ENCODE measurements at regions not wholly inside any gene's neighbourhood (a gene's known extent, or its start where the extent isn't known, plus 50 kb on each side); places are given as distances from the start of the nearest gene placed in this dataset.

DNA sequence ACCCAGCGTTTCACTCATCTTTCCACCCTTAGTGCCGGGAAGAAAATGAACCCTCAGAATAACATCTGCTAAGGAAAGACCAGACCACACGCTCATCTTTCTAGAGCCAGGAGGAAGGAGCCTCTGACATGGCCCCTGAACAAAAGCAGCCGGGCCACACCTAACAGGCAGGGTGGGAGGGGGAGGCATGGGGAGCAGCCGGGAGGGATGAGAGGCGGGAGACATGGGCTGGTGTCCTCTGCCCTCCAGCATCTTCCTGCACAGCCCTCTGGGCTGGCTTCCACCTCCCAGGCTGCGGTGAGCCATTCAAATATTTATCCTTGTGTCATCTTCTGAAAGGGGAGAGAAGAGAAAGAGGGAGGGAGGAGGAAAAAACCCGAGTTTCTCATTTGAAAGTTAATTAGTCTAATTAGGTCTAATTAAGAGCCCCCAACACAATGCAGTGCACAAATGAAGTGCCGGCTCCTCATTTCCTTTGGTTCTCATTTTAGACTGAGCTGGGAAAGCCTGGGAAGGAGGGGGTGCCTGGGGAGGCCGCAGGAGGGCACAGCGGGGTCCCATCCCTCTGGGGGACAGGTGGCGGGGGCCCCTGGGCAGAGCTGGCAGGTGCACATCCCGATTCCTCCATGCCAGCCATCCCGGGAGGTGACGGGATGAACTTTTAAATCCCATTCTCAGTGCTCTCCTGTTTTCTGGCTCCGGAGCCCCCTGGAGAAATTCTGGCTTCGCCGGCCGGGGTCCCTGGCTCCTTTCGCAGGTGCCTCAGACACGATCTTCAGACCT lies 90.5 kb downstream of the ENGASE start:
- no peak overlapping the region for H3K4me3 ChIP-seq (ENCODE audit: low read depth, low read length)

DNA sequence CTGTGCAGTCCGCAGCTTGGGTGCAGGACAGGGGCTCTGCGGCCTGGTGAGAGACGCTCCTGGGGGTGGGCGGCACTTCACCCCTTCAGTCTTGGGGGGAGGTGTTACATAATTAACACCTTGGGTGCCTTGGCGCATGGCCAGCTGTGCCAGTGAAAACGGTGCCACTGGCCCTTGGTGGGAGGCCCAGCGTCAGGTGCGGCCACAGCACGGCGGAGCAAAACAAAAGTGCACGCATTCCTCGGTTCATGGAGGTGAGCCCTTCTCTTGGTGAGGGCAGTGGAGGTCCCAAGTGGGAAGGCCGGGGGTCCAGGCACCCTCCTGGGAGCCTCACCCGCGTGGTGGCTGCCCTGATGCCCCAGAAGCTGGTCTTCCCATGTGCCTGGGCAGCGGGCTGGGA lies 89.8 kb downstream of the ENGASE start:
- no peak overlapping the region for H3K4me3 ChIP-seq (ENCODE audit: low read depth, low read length)

DNA sequence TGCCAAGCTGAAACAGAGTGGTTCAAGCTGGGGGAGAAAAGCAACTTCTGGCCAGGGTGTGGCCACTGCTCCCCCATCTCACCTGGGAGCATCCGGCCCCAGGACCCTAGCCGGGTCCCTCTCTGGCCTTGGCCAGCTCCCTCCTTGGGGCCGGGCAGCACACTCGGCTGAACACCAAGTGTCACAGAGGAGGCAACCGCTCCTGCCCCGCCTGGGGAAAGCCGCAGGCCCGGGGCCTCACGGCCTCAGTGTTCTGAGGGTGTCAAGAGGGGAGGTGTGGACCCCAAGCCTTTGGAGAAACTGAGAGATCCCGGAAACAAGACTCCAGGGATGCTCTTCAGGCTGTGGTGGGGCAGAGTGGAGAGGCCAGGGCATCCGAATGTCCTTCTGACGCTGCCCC lies 88.4 kb downstream of the ENGASE start:
- H3K4me3 ChIP-seq (ENCODE audit: low read depth, low read length), result no peak overlapping the region

DNA sequence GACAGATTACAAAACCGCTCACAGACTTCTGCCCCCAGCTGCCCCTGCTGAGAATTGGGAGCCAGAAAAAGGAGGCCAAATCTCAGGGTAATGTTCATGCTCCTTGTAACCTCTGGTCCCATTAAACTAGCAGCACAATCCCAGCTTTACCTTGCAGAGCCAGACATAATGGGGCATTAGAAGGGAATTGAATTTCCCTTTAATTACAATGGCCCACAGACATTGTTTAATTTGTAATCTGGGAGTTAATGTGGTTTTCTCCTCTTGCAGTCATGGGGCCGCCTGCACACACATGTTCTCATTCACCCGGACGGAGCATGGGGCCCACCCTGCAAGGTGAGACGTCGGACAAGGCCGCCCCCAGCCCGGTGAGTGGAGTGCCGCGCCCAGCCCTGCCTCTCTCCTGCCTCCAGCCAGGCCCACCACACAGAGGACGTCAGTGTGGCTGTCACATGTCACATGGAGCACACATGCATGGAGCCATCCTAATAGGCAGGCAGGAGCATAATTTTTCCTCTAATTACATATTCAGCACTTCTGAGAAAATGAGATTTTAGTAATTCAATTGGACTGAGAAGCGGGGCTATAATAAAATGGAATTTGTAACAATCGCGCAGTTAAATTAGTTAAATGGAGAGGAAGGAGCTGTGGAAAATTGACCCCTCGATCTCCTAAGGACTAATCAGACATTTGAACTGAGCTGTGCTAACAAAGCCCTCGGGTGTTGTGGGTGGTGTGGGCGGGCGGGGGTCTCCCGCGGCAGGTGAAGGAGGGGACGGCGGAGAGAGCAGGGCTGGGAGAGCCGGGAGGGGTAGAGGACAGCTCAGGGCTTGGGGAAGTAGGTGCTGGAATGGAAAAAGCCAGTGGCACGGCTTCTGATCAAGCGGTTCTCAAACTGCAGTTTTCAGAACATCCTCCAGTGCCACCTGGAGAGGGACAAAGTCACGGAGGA lies 87.7 kb downstream of the ENGASE start:
- no peak overlapping the region for H3K4me3 ChIP-seq (ENCODE audit: low read depth, low read length)

DNA sequence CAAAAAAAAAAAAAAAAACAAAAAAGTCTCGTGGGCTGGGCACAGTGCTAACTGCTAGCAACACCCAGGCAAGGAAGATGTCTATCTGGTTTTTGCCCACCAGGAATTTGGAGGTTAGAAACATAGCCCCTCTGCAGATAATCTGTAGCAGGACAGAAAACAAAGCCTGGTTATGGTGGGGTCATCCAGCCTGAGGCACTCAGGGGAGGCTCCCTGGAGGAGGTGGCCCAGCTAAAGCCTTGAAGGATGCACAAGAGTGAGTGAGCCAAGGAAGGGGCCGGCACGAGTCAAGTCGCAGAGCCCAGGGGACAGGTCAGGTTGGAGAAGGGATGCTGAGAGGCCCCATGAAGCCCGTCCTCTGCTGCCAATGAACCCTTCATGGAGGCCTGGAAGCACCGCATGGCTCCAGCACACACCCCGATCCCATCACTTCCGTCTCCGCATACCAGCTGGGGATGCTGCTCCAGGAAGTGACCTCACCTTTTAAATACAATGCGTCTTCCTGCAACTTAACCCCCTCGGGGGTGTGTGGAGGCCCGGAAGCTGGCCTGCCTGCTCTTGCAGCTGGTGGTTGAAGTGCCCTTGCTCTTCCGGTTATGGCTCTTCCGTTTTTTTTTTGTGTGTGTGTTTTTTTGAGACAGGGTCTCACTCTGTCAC lies 86.5 kb downstream of the ENGASE start:
- no peak overlapping the region for H3K4me3 ChIP-seq (ENCODE audit: low read depth, low read length)

DNA sequence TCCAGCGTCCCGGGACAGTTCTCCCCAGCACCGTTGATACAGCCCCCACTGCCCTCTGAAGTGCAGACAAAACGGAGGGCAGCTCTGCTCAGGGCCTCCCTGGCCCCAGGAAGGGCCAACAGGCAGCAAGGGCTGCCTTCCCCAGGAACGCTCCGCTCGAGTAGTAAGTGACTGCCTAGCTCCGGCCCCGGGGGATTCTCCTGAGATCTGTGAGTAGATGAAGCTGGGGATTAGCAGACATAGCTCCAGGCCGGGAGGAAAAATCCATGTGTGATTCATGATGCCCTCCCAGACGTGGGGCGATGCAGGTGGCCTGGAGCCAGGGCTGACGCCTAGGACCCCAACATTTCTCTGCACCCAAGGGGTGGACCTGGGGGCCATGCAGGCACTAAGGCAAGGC lies 85.3 kb downstream of the ENGASE start:
- H3K4me3 ChIP-seq (ENCODE audit: low read depth, low read length), result no peak overlapping the region

DNA sequence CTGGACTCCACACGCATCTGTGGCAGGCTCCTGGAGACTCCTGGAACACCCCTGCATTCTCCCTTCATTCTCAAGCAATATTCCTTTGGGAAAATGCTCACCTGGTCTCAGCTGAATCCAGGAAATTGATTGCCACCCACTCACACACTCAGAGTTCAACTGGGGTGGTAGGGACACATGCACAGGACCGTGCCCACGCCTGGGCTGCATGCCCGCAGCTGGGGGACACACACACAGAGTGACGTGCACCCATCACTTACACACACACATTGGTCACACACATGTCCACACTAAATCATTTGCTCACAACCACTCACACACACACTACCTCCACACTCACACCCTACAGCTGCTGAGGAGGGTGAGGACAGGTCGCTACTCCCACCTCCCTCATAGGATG lies 84.8 kb downstream of the ENGASE start:
- no peak overlapping the region for H3K4me3 ChIP-seq (ENCODE audit: low read depth, low read length)

DNA sequence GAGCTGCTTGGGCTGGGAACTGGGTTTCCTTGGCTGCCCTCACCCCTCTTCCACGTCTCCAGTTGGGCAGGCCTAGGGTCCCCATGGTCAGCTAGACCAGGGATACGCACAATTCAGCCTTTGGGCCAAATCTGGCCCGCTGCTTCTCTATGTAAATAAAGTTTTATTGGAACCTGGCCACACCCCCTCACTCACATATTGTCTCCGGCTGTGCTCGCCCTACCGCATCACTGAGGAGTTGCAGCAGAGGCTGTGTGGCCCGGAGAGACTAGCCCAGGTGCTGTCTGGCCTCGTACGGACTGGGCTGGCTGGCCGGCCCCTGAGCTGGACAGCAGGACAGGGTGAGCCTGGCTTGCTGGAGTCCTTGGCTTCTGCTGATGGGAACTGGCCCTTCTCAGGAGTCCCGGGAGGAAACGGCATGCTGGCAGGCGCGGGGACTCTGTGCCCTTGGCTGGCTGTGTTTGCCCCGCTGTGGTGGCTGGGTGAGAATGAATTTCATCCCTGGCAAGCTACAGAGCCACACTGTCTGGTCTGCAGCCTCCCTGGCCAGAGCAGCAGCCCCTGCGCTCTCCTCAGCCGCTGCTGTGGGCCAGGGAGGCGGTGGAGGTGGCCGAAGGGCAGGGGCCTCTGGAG lies 82.0 kb downstream of the ENGASE start:
- no peak overlapping the region for H3K4me3 ChIP-seq (ENCODE audit: low read depth, low read length)

DNA sequence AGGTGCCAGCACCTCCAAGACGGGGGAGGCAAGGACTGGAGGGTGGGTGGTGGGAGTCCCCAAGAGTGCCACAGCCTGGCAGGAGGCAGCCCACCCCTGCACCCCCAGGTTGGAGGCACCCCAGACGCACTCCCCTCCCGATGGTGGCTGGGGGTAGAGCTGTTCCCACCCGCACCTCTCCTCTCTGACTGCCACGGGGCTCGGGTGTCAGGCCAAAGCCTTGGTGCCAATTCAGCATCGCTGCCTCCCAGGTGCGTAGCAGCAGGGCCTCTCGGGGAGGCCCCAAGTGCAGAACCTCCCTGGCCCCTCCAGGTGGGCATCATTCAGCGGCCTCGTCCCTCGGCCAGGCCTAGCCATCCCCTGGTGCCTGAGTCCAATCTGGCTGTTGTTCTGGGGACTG lies 81.1 kb downstream of the ENGASE start:
- H3K4me3 ChIP-seq (ENCODE audit: low read depth, low read length), result no peak overlapping the region

DNA sequence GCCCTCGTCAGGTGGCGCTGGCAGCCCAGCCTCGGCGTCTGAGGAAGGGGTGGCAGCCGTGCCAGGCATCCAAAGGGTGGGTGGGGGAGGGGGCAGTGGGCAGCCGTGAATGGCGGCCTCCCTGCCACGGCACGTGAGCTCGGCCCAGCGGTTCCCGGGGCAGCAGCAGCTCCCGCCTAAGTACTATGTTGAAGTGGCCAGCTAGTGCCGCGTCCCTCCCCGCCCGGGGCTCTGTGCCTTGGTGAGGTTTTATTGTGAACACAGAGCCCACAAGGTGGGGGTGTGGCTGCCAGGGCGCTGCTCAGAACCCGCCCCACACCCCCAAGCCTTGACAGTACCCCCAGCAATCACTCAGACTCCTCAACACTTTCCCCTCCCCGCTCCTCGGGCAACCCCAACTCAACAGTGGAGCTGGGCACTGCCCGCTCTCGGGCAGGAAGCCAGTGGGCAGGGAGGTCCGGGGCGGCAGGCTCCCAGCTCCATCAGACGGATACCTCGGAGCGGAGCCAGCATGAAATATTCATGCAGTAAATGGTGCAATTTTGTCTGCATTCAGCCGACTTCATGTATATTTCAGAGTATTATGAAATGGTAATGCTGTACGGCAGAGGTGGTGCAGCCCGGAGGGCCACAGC lies 80.4 kb downstream of the ENGASE start:
- no peak overlapping the region for H3K4me3 ChIP-seq (ENCODE audit: low read depth, low read length)

DNA sequence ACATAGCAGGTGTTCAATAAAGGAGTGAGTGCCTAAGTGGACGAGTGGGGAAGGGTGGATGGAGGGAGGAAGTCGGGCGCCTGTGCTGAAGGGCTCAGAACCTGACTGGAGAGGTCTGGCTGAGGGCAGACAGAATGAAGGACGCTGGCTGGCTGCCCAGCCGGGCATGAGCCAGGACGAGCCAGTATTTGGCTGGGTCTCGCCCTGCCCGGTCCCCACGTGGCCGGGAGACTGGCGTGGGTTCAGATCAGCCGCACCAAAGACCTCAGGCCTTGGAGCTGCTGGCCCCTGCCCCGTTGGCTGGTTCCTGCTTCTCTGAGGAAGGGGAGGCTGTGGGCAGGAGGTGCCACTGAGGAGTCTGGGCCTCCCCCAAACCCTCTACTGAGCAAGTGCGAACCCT lies 79.8 kb downstream of the ENGASE start:
- H3K4me3 ChIP-seq (ENCODE audit: low read depth, low read length), result no peak overlapping the region

DNA sequence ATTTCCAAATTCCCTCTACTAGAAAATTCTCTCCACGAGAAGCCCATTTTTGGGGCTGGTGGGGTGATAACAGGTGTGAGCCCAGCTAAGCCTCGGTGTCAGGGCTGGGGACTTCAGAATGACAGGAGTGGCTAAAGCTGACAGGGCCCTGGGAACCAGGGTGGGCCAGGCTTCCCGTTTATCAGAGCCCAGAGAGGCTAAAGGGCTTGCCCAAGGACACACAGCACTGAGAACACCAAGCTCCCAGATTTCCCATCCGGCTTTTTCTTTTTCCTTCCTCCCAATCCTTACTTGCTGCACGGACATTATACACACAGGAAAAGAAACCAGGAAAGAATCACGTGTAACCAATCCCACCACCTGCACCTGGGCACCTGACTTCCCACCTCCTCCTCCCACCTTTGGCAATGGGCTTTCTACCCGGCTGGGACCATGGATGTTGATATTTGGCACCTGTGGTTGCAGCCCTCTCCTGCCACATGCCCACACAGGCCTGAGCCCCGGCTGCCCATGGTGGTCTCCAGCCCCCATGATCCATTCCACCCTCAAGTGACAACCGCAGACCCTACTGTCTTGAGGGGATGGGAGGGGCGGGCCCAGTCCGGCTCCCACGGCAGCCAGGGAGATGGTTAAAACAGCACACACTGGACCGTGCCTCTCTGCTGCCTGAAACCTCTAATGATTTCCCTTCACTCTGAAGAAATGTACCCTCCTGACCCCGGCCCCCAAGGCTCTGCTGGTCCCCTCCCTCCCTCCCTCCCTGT lies 78.9 kb downstream of the ENGASE start:
- no peak overlapping the region for H3K4me3 ChIP-seq (ENCODE audit: low read depth, low read length)

DNA sequence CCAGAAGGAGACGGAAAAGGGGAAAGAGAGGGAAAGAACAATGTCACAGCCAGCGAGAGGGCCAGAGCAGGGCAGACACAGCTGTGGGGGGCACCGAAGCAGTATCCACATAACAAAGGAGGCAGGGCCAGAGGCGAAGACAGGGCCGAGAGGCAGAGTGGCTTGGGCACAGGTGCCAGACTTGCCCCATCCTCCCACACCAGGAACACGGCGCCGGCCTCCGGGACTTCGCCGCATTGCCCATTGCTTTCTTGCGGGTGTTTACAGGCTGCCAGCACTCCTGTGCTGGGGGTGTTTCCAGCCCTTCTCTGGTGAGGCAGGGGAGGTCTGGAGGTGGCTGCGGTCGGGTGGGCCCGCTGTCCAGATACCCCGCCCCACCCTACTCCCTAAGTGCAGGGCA lies 78.0 kb downstream of the ENGASE start:
- no peak overlapping the region for H3K4me3 ChIP-seq (ENCODE audit: low read depth, low read length)

DNA sequence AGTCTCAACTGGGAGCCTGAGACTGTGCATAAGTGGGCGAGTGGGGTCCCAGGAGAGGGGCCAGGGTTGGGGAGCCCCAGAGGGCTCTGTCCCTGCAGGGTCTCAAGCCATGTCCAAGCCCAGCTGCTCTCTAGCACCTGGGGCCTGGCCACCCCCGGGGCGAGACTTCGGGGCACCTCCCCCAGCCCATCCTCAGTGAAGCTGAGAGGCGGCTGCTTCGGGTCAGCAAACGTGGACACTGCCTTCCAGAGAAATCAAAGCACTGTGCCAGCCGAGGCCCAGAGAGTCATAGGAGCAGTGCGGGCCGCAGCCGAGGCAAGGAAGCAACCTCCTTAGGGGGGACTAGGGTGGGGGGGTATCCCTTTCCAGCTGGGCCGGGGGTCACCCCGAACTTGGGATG lies 77.5 kb downstream of the ENGASE start:
- H3K4me3 ChIP-seq (ENCODE audit: low read depth, low read length), result no peak overlapping the region

DNA sequence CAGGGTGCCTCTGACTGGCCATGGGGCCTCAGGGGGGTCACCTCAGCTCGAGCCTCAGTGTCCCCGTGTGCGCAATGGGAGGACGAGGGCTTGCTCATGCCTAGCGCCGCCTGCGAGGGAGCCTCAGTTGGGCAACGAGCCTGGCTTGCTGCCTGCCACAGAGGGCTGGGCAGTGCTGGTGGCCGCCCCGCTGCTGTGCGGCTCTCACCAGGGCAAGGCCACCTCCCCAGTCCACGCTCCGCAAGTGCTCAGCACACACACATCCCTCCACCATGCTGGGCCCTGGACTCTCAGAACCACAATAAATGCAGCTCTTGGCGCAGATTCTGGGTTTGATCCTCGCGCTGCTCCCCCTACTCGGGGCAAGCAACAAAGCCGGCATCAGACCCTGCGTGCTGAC lies 76.2 kb downstream of the ENGASE start:
- H3K4me3 ChIP-seq (ENCODE audit: low read depth, low read length), result no peak overlapping the region

DNA sequence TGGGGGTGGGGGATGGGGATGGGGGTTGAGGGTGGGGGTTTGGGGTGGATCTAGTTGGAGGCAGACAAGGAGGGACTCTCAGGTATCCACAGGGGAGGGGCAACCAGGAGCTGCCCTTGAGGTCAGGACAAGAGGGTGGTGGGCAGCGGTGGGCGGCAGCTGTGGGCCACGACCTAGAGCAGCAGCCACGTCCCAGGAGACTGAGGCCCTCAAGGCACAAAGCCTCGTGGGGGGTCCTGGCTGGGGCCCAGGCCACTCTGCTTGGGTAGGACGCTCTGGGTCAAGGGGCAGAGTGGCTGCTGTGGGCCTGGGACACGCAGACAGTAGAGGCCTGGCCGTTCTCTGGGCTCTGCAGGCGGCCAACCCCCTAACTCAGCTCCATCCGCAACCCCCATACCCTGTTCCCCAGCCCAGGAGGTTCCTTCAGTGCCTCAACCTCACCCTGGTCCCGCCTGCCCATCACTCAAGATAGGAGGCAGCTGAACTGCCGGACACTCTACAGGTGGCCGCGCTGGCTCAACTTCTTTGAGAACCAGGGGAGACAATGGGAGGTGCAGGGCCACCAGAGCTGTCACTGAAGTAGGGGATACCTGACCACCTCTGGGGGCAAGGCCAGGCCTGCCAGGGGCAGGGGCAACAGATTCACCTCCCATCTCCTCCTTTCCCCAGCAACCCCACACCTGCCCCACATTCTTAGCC lies 75.6 kb downstream of the ENGASE start:
- H3K4me3 ChIP-seq (ENCODE audit: low read depth, low read length), result no peak overlapping the region

DNA sequence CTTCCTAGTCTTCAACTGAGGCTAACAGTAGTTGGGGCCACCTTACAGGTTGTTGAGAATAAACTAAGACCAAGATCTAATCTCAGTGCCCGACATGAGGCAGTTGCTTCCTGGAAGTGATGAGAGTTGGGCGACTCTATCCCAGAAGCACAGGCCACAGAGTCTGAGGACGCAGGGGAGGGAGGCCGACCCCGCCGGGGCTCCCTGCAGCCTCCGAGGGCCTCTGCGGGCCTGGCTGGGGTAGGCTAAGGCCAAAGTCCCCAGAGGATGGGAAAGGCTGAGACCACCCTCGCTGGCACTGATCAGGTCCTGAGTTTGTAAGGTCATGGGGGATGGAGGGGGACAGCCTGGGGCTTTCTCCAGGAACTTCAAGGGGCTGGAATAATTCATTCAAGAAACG lies 74.0 kb downstream of the ENGASE start:
- H3K4me3 ChIP-seq (ENCODE audit: low read depth, low read length), result no peak overlapping the region

DNA sequence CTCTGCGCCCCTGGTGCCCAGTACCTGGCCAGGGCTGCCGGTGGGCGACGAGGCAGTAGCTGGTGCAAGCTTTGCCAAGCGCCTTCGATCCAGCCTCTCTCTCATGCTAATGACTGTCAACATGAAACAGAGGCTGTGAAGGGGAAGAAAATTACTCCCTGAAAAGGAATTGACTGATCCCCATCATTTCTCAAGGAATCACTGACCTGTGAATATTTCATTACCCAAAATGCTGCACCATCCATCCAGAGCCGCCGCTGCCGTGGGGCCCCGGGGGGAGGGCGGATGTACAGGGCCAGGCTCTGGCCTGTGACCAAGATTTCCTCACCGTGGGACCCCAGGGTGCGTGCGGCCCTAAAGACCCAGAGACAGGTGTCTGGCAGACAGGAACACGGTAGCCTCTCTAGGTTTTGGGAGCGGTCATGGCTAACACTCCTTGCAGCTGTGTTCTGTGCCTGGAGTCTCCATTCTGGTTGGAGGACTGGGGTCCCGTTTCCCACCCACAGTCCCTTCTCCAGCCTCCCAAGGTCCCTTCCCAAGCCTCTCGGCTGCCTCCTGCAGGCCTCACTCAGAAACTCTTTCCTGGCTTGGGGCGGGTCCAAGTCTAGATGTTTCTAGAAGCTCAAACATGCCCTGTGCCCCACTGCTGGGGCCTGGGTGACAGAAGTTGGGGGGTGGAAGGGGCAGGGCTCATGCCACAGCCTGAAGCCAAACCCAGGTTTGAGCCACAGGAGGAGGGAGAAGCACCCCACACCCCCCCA lies 73.3 kb downstream of the ENGASE start:
- H3K4me3 ChIP-seq (ENCODE audit: low read depth, low read length), result no peak overlapping the region

DNA sequence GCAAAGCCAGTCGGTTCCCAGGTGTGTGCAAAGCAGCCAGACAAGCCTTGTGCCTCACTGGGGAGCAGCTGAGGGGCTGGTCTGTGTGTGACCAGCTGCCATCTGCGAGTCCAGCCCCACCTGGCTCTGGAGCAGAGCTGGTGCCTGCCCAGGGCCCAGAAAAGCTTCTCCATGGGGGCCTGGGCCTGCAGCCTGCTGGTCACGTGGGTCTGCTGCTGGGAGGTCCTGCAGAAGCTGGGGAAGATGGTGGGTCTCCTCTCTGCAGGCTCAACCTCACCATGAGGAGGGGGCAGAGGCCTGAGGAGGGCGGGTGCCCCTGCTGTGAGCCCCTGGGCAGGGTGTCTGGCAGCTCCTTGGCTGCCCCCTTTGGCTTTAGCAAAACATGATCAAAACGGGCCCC lies 71.9 kb downstream of the ENGASE start:
- H3K4me3 ChIP-seq (ENCODE audit: low read depth, low read length), result no peak overlapping the region
